HG03064 (cell line): ENCODE measurements at regions not wholly inside any gene's neighbourhood (a gene's known extent, or its start where the extent isn't known, plus 50 kb on each side); places are given as distances from the start of the nearest gene placed in this dataset.
"Not testable (repeated sequence)": the region's sequence is repeated elsewhere in the genome, so short reads cannot be mapped to it uniquely, and the experiment has no call there.

ENCODE experiments used
- ATAC-seq: cut with Tn5 transposase; IDR thresholded peaks from one replicate; pipeline ENCODE4 v1.9.1; 2021; ENCODE audit warnings: low read depth; ENCODE audit not compliant: unreplicated experiment

GRCh38 chr21:36591326-36591970 lies 107.5 kb upstream of the SIM2 start:
- no peak for ATAC-seq

- no peak for ATAC-seq
These were observed 102.7 kb upstream of the SIM2 start for GRCh38 chr21:36596174-36596573.

- no peak for ATAC-seq
These were observed 97.6 kb upstream of the SIM2 start for GRCh38 chr21:36601362-36601761.

- ATAC-seq: no peak
These were observed 96.2 kb upstream of the SIM2 start for GRCh38 chr21:36602735-36603134.

GRCh38 chr21:36603221-36603620 lies 95.7 kb upstream of the SIM2 start:
- no peak for ATAC-seq

- no peak for ATAC-seq
These were observed 93.5 kb upstream of the SIM2 start for GRCh38 chr21:36605426-36605825.

GRCh38 chr21:36606287-36606982 lies 92.5 kb upstream of the SIM2 start:
- ATAC-seq: no peak

GRCh38 chr21:36606983-36607325 lies 92.0 kb upstream of the SIM2 start:
- no peak for ATAC-seq

- no peak for ATAC-seq
These were observed 90.6 kb upstream of the SIM2 start for GRCh38 chr21:36608041-36608896.

- ATAC-seq: no peak
These were observed 90.1 kb upstream of the SIM2 start for GRCh38 chr21:36608897-36609225.

- ATAC-seq: no peak
These were observed 89.3 kb upstream of the SIM2 start for GRCh38 chr21:36609654-36610053.

- no peak for ATAC-seq
These were observed 88.7 kb upstream of the SIM2 start for GRCh38 chr21:36610201-36610600.

GRCh38 chr21:36610935-36611334 lies 88.0 kb upstream of the SIM2 start:
- no peak for ATAC-seq

- ATAC-seq: no peak
These were observed 87.5 kb upstream of the SIM2 start for GRCh38 chr21:36611379-36611778.

GRCh38 chr21:36613059-36613458 lies 85.9 kb upstream of the SIM2 start:
- no peak for ATAC-seq

GRCh38 chr21:36613554-36613953 lies 85.4 kb upstream of the SIM2 start:
- no peak for ATAC-seq

GRCh38 chr21:36615274-36615964 lies 83.5 kb upstream of the SIM2 start:
- no peak for ATAC-seq

- not testable (repeated sequence) for ATAC-seq
These were observed 82.1 kb upstream of the SIM2 start for GRCh38 chr21:36616773-36617172.

GRCh38 chr21:36621794-36622193 lies 77.1 kb upstream of the SIM2 start:
- not testable (repeated sequence) for ATAC-seq

GRCh38 chr21:36624105-36624504 lies 74.8 kb upstream of the SIM2 start:
- ATAC-seq: no peak

- no peak for ATAC-seq
These were observed 72.1 kb upstream of the SIM2 start for GRCh38 chr21:36626791-36627190.
